Subcutaneous abdominal adipose tissue (tissue), 5 donors: ENCODE measurements at regions not wholly inside any gene's neighbourhood (a gene's known extent, or its start where the extent isn't known, plus 50 kb on each side); places are given as distances from the start of the nearest gene placed in this dataset.

Experiments
- H3K27ac ChIP-seq: one replicate; pipeline ENCODE4 v1.7.0; 2013; ENCODE audit warnings: low read depth, mild to moderate bottlenecking, inconsistent platforms, low read length, moderate library complexity
- H3K27me3 ChIP-seq, 5 donors: one replicate each; pipeline ENCODE4 v1.7.0; 2013; ENCODE audit warnings: low read length in 5 of 5, inconsistent platforms in 1 of 5; ENCODE audit not compliant: control insufficient read depth in 5 of 5, insufficient read depth in 4 of 5
- H3K36me3 ChIP-seq, 5 donors: one replicate each; pipeline ENCODE4 v1.7.0; 2013; ENCODE audit warnings: low read length in 5 of 5; ENCODE audit not compliant: control insufficient read depth in 5 of 5, insufficient read depth in 5 of 5
- H3K4me1 ChIP-seq, 5 donors: one replicate each; pipeline ENCODE4 v1.7.0; 2013; ENCODE audit warnings: low read length in 5 of 5, mild to moderate bottlenecking in 3 of 5, moderate library complexity in 1 of 5; ENCODE audit not compliant: control insufficient read depth in 5 of 5, insufficient read depth in 5 of 5
- H3K4me3 ChIP-seq, 5 donors: one replicate each; pipeline ENCODE4 v1.7.0; 2013; ENCODE audit warnings: low read length in 5 of 5, low read depth in 1 of 5
- H3K9ac ChIP-seq, 5 donors: one replicate each; pipeline ENCODE4 v1.7.0; 2013; ENCODE audit warnings: low read length in 5 of 5, mild to moderate bottlenecking in 4 of 5, moderate library complexity in 3 of 5
- H3K9me3 ChIP-seq, 5 donors: one replicate each; pipeline ENCODE4 v1.7.0; 2013; ENCODE audit warnings: low read length in 5 of 5; ENCODE audit not compliant: control insufficient read depth in 5 of 5
- donor health status: healthy.
- donor health status: healthy.
- donor health status: healthy.
- donor health status: healthy.
- donor health status: healthy.

DNA sequence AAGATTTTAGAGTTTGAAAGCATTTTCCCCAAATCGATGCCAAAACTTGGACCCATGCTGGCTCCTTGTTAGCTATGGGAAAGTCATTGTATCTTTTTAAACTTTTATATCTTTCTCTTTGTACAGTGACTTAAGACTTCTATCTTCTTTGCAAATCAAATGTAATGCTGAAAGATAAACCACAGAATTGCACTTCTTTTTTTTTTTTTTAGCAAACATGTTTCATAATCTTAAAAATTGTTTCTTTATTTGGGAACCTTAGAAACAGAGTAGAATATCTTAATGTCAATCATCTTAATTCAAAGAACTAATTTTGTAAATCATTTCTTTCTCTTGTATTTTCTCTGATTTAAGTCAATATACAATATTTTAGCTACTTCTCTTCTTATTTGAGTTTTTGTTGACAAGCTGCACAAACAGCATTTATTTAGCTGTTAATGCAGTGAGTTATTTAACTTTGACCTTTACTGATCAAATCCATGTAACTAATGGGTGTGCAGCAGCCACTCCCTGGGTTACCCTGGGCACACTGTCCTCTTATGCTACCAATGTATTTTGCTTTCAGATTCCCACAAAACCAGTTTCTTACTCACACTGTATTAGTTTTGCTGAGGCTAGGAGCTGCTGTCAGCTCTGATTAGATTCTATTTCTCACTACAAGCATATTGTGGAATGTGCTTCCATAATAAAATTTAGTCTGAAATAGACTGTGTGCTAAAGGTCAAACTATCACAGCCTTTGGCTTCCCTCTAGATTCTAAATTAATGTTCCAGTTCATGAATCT is 279.6 kb downstream of the ADGB start:
- H3K36me3 ChIP-seq, result no peaks in the 10 kb centered on the region
- H3K27ac ChIP-seq, result no peak overlapping the region
- H3K9ac ChIP-seq, result no peak overlapping the region
- H3K9me3 ChIP-seq, result no peaks in the 10 kb centered on the region
- H3K27me3 ChIP-seq, result no peaks in the 10 kb centered on the region
- peaks cover 0 to 16% (median 7%) of the 10 kb centered on the region in 5 donors for H3K4me1 ChIP-seq
- H3K4me3 ChIP-seq, result no peak overlapping the region

DNA sequence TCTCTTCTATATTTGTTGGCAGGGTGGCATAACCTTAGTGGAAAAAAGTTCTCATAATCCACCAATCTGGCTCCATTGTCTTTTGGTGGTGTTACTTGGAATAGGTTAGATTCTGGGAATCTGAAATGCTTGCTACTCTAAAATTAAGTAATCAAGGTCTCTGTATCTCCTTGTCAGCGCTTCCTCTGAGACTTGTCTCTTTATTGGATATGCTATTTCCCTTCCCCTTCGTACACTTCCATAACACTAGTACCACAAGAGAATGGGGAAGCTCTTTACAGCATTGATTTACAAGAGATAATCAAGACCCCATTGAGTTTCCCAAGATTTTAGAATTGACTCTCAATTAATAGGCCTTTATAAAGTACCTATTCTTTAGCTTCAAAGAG is 280.2 kb downstream of the ADGB start:
- Histone ChIP-seq H3K4me1 (peaks cover 0 to 16% (median 7%) of the 10 kb centered on the region in 5 donors), H3K4me3 (no peak overlapping the region), H3K9me3 (no peaks in the 10 kb centered on the region), H3K27me3 (no peaks in the 10 kb centered on the region), H3K27ac (no peak overlapping the region), H3K36me3 (no peaks in the 10 kb centered on the region), H3K9ac (no peak overlapping the region)

DNA sequence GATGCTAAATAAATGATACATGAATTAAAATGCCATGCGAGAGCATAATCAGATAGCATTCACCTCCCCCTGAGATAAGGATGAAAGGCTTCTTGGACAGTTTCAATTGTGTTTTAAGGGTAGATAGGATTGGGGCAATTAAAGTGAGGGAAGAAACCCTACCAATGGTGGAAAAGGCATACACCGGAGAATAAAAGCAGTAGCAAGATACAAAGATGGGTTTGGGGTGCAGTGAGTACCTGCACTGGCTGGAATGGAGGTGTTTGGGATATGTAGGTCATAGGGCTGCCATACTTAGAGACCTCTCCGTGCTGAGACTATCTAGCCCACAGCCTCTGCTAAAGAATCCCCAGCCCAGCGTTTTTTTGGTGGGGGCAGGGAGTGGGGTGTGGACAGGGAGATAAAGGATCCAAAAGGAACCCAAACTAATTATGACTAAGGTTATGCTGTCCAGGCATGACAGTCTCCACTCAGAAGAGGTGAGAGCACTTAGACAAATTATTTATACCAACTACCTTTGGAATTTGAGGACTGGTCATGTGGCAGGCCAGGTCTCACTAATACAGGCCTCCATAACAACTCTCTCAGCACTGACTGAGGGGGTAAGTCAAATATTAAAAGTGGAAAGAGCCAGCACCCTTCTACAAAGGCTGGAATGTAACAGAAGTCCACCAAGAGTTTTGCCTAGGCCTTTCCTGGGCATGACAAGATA is 280.8 kb downstream of the ADGB start:
- H3K27ac ChIP-seq, result no peak overlapping the region
- H3K9ac ChIP-seq, result no peak overlapping the region
- no peak overlapping the region for H3K4me3 ChIP-seq
- no peaks in the 10 kb centered on the region for H3K36me3 ChIP-seq
- no peaks in the 10 kb centered on the region for H3K27me3 ChIP-seq
- H3K9me3 ChIP-seq, result no peaks in the 10 kb centered on the region
- peaks cover 0 to 16% (median 7%) of the 10 kb centered on the region in 5 donors for H3K4me1 ChIP-seq

- Histone ChIP-seq H3K4me1 (peaks cover 0 to 13% (median 7%) of the 10 kb centered on the region in 5 donors), H3K27me3 (peaks cover 0 to 4% (median 0%) of the 10 kb centered on the region in 5 donors), H3K27ac (no peak overlapping the region), H3K9ac (no peak overlapping the region), H3K36me3 (no peaks in the 10 kb centered on the region), H3K4me3 (no peak overlapping the region), H3K9me3 (no peaks in the 10 kb centered on the region)
These were observed 282.7 kb downstream of the ADGB start for GRCh38 chr6:146881228-146882181.

DNA sequence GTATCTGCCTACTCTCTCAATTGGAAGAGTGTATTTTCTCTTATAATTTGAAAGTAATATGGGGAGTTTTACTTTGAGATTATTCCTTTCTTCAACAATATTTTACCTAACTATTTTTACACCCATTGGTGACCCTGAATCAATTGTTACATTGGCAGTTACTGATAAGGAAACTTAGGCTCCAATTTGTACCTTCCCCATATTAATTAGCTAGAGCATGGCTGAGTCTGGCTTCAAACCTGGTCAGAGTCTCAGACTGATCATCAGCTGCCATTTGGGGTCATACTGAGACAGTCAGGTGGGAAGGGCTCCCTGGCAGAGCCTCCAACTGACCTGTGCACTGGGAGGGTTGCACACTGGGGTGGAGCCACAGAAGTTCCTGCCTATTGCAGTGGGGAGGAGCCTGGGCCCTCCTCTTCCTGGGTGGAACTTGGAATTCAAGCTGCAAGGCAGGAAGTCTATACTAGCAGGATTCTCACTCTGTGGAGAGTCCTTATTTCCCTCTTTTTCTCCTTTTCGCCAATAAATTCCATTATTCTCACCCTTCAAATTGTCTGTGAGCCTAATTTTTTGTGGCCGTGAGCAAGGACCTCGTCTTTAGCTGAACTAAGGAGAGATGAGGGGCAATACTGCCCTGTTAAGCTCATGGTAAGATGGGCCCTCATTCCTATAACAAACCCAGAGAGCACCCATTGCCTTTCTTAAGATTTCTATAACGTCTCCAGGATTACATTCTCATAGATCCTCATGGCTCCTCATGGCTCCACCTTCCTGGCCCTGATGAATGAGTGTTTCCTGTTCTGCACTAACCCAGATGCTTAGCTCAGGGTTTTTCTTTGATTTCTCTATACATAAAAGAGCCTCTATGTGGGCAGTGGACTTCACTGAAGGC is 285.1 kb downstream of the ADGB start:
- no peak overlapping the region for H3K9ac ChIP-seq
- H3K9me3 ChIP-seq, result no peaks in the 10 kb centered on the region
- peaks cover 0 to 3% (median 0%) of the 10 kb centered on the region in 5 donors for H3K4me1 ChIP-seq
- H3K27me3 ChIP-seq, result peaks cover 0 to 4% (median 0%) of the 10 kb centered on the region in 5 donors
- H3K4me3 ChIP-seq, result no peak overlapping the region
- no peaks in the 10 kb centered on the region for H3K36me3 ChIP-seq
- H3K27ac ChIP-seq, result no peak overlapping the region

DNA sequence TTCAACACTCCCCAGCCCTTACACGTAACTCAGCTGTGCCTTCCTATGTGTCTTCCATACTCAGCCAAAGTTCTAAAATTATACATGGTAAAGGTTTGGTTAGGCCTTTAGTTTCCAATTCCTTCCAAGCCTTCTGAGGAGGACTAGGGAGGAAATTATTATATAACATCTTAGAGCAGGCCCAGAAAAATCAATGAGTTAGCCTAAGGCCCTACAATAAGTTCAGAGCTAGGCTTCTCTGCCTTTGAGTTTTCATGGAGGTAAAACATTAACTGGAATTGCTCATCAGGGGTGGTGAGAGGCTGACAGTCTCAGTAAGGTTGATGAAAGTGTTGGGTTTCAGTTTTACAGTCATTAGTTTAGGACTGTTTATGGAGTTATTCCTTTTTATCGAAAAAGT is 286.0 kb downstream of the ADGB start:
- Histone ChIP-seq H3K4me3 (no peak overlapping the region), H3K9ac (no peak overlapping the region), H3K9me3 (no peaks in the 10 kb centered on the region), H3K27me3 (peaks cover 0 to 4% (median 0%) of the 10 kb centered on the region in 5 donors), H3K4me1 (no peaks in the 10 kb centered on the region), H3K36me3 (no peaks in the 10 kb centered on the region), H3K27ac (no peak overlapping the region)

DNA sequence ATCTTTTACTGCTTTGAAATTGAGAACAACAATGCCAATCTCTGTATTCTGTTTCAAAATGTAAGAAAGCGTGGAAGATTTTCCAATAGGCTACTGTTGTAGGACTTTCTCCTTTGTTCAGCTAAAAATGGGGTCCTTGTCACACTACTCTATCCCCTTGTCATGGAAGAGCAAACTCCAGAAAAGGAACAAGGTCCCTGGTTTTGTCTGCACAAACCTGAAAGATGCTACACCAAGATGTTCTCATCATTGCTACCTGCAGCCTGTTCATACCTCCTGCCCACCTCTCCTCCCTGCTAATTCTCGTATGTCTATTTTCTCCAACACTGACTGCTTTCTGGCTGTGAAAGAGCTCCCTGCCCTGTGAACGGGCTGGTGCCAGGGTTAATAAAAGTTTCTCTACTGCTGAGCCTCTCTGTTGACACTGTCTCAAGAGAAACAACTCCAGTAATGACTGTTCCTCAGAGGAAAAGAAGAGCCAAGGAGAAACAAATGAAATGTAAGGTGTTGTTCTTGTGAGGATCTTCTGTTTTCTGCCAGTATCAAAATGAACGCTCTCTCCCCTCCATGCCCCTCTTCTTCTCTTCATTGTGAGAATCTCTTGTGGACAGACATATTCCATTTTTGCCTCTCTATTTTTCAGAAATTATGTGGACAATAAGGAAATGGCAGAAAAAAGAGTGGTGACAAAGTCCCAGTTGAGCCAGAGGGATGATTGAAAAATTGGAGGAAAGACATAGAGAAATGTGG is 287.1 kb downstream of the ADGB start:
- H3K4me1 ChIP-seq, result no peaks in the 10 kb centered on the region
- no peak overlapping the region for H3K27ac ChIP-seq
- H3K36me3 ChIP-seq, result no peaks in the 10 kb centered on the region
- H3K27me3 ChIP-seq, result peaks cover 0 to 4% (median 0%) of the 10 kb centered on the region in 5 donors
- H3K4me3 ChIP-seq, result no peak overlapping the region
- H3K9me3 ChIP-seq, result no peaks in the 10 kb centered on the region
- H3K9ac ChIP-seq, result no peak overlapping the region

DNA sequence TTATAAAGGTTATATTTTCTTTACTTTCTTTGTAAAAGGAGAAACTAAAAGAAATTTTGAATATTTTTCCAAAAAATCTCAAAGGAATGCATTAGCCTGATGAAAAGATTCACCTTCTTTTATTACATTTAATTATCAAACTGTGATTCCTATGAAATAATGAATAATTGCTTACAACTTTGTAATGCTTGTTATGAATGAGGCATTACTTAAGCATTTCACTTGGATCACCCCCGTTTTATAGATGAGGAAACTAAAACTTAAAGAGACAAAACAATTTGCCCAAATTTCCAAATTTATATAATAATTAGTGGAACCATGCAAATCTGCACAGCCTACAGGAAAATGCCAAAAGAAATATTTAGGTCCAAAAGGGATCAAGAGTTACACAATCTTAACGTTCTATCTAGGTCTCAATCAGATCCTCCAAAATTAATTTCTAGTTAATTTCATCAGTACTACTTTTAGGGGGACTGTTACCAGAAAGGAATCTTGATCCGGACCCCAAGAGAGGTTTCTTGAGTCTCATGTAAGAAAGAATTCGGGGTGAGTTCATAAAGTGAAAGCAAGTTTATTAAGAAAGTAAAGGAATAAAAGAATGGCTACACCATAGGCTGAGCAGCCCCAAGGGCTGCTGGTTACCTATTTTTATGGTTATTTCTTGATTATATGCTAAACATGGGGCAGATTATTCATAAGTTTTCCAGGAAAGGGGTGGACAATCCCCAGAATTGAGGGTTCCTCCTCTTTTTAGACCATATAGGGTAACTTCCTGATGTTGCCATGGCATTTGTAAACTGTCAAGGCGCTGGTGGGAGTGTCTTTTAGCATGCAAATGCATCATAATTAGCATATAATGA is 288.0 kb downstream of the ADGB start:
- H3K4me3 ChIP-seq, result no peak overlapping the region
- H3K4me1 ChIP-seq, result peaks cover 0 to 1% (median 0%) of the 10 kb centered on the region in 5 donors
- H3K9me3 ChIP-seq, result no peaks in the 10 kb centered on the region
- H3K27ac ChIP-seq, result no peak overlapping the region
- H3K27me3 ChIP-seq, result peaks cover 0 to 4% (median 0%) of the 10 kb centered on the region in 5 donors
- H3K9ac ChIP-seq, result no peak overlapping the region
- H3K36me3 ChIP-seq, result no peaks in the 10 kb centered on the region
